Spleen (tissue), 11 donors: ENCODE measurements at regions not wholly inside any gene's neighbourhood (a gene's known extent, or its start where the extent isn't known, plus 50 kb on each side); places are given as distances from the start of the nearest gene placed in this dataset.

Experiments used
- DNase-seq: peaks from one replicate; pipeline ENCODE4 v3.0.0-alpha.2; 2020
- H3K27ac ChIP-seq, 8 donors: fragments of 200-600 bp; sonication (generic) in 7 of 8; 1 replicate in 4 of 8; 2 replicates in 4 of 8; pipeline versions ENCODE4 v1.5.0 to v1.8.0; 2016 to 2021; ENCODE audit warnings: inconsistent platforms in 4 of 8, mild to moderate bottlenecking in 4 of 8, moderate library complexity in 1 of 8
- H3K27me3 ChIP-seq, 7 donors: fragments of 200-600 bp; sonication (generic) in 6 of 7; replicated peaks in 1 of 7; 1 replicate in 4 of 7; 2 replicates in 3 of 7; pipeline versions ENCODE4 v1.5.0 to v1.8.0; 2016 to 2021; ENCODE audit warnings: inconsistent platforms in 3 of 7, mild to moderate bottlenecking in 1 of 7
- H3K36me3 ChIP-seq, 6 donors: fragments of 200-600 bp; sonication (generic) in 5 of 6; 1 replicate in 4 of 6; 2 replicates in 2 of 6; pipeline versions ENCODE4 v1.5.0 to v1.8.0; 2016 to 2021; ENCODE audit warnings: inconsistent platforms in 2 of 6
- H3K4me1 ChIP-seq, 6 donors: fragments of 200-600 bp; sonication (generic) in 5 of 6; 1 replicate in 3 of 6; 2 replicates in 3 of 6; pipeline versions ENCODE4 v1.5.0 to v1.8.0; 2016 to 2021; ENCODE audit warnings: inconsistent platforms in 3 of 6
- H3K4me3 ChIP-seq, 8 donors: fragments of 200-600 bp; sonication (generic) in 7 of 8; 1 replicate in 4 of 8; 2 replicates in 4 of 8; pipeline versions ENCODE4 v1.5.0 to v1.8.0; 2016 to 2021; ENCODE audit warnings: inconsistent platforms in 4 of 8, mild to moderate bottlenecking in 4 of 8, moderate library complexity in 2 of 8
- H3K9me3 ChIP-seq, 8 donors: fragments of 200-600 bp; sonication (generic) in 7 of 8; 1 replicate in 4 of 8; 2 replicates in 4 of 8; pipeline versions ENCODE4 v1.5.0 to v1.8.0; 2016 to 2021; ENCODE audit warnings: inconsistent platforms in 4 of 8
- POLR2A ChIP-seq, 3 donors: fragments of 450-650 bp; IDR thresholded peaks; one replicate each; pipeline ENCODE4 v1.5.1; 2017; ENCODE audit warnings: antibody characterized with exemption in 3 of 3, mild to moderate bottlenecking in 1 of 3
- POLR2AphosphoS5 ChIP-seq, 3 donors: sonication (generic); formaldehyde crosslinking; IDR thresholded peaks; one replicate each; pipeline ENCODE4 v1.5.1; 2017; ENCODE audit warnings: antibody characterized with exemption in 3 of 3
- WGBS, 5 donors: extraction: QIAGEN DNeasy Blood & Tissue Kit in 3 of 5; methylation state at CpG; one replicate each; pipeline versions ENCODE4 v1.1.5 to v1.1.7; 2013 to 2018; 5-methylcytosine and 5-hydroxymethylcytosine counted together
- intact Hi-C: fragments of 100-400 bp; cut with DNase I; formaldehyde crosslinking; loops from one replicate; pipeline ENCODE4 v1.15.0; 2023; ENCODE audit warnings: low total_unique reads
- TF ChIP-seq, protein P1 (sequence below), 11 experiments: fragments of 200-600 bp in 7 of 11; fragments of 450-650 bp in 4 of 11; sonication (generic) in 4 of 11; IDR thresholded peaks in 8 of 11; conservative IDR thresholded peaks in 3 of 11; 1 replicate in 7 of 11; 2 replicates in 4 of 11; pipeline versions ENCODE4 v1.4.0 to v1.8.0; 2016 to 2021; ENCODE audit warnings: antibody characterized with exemption in 11 of 11, inconsistent platforms in 4 of 11, mild to moderate bottlenecking in 1 of 11
- donor health status: healthy with polysubstance abuse.
- donor health status: DM: no; HTN: no; CAD: no; lungs with moderate emphysema.
- donor health status: DM: no; HTN: no; CAD: no.
- donor health status: Bipolar disorder and iron deficiency.
- donor health status: healthy.
- donor health status: DM: no; HTN: no; CAD: no.
- donor health status: DM: yes; HTN: yes; CAD: no.

DNA sequence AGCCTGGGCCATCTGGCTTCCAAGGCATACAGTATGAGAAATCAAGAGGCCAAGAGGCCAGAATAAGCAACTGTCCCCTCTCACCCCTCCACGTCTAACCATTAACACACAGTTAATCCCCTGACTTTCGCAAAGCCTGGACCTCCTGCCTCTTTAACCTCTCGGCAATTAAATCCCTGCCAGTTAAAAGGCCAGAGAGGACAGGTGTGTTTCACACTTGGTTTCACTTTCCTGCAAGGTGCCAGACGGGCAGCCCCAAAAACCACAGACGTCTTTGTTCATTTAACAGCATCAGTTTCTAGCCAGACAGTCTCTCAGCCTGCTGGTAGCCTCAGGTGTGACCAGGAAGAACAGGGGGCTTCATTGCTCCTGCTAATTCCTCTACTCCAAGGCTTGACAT, 91.1 kb upstream of the KIT start:
- no peak overlapping the region for H3K27ac ChIP-seq
- intact Hi-C loops = no loop called here
- no peak overlapping the region for H3K4me3 ChIP-seq
- no peak for DNase-seq
- H3K9me3 ChIP-seq = no peaks in the 10 kb centered on the region
- TF ChIP-seq POLR2AphosphoS5 (IDR thresholded peaks at IDR 0.05) = no peak
- TF ChIP-seq, protein P1, sequence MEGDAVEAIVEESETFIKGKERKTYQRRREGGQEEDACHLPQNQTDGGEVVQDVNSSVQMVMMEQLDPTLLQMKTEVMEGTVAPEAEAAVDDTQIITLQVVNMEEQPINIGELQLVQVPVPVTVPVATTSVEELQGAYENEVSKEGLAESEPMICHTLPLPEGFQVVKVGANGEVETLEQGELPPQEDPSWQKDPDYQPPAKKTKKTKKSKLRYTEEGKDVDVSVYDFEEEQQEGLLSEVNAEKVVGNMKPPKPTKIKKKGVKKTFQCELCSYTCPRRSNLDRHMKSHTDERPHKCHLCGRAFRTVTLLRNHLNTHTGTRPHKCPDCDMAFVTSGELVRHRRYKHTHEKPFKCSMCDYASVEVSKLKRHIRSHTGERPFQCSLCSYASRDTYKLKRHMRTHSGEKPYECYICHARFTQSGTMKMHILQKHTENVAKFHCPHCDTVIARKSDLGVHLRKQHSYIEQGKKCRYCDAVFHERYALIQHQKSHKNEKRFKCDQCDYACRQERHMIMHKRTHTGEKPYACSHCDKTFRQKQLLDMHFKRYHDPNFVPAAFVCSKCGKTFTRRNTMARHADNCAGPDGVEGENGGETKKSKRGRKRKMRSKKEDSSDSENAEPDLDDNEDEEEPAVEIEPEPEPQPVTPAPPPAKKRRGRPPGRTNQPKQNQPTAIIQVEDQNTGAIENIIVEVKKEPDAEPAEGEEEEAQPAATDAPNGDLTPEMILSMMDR (IDR thresholded peaks at IDR 0.05 in 8 of 11, conservative IDR thresholded peaks at IDR 0.05 in 3 of 11) = no peak
- no peaks in the 10 kb centered on the region for H3K36me3 ChIP-seq
- H3K4me1 ChIP-seq = no peaks in the 10 kb centered on the region
- H3K27me3 ChIP-seq = no peaks in the 10 kb centered on the region
- WGBS, 5 donors = 59 to 71% (median 64%) methylated on average over 5 of the region's 5 CpGs

DNA sequence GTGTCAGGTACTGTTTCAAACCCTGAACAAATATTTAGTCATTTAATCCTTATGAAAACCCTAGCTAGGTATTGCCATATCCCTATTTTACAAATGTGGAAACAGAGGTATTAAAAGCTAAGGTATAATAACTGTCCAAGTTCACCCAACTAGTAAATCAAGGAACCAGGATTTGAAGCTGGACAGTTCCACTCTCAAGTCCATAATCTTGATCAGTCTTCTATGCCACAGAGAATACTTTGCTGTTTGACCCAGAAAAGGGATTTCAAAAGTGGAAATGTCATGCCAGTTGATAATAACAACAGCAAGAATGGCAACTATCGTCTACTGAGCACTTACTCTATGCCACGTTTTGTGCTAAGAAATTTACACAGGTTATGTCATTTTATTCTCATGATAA, 90.4 kb upstream of the KIT start:
- intact Hi-C loops = no loop called here
- H3K27ac ChIP-seq = no peak overlapping the region
- 83 to 93% (median 88%) methylated on average over 2 of the region's 2 CpGs for WGBS, 5 donors

DNA sequence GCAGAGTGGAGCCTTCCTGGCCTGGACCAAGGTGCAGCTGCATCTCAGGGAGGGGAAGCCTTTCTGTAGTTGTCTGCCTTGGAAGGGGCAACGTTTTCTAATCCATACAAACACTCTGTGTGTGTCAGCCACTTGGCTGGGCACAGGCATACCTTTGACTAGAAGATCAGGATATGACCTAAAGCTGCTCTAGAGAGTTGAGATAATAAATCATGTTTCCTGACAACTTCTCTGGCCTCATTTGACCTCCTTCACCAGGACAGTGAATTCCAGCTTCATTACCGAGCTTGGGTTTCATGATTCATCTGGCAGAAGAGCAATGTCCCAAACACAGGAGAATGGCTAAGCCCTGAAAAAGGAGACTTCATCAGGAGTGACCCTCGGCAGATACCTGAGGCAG, 89.6 kb upstream of the KIT start:
- DNase-seq = no peak
- intact Hi-C loops = no loop called here
- TF ChIP-seq POLR2AphosphoS5 (IDR thresholded peaks at IDR 0.05) = no peak
- TF ChIP-seq POLR2A (IDR thresholded peaks at IDR 0.05) = no peak
- TF ChIP-seq, protein P1 (IDR thresholded peaks at IDR 0.05 in 8 of 11, conservative IDR thresholded peaks at IDR 0.05 in 3 of 11) = no peak
- WGBS, 5 donors = 36 to 53% (median 49%) methylated on average over 2 to 3 of the region's 3 CpGs
- H3K4me3 ChIP-seq = no peak overlapping the region
- no peaks in the 10 kb centered on the region for H3K9me3 ChIP-seq
- H3K36me3 ChIP-seq = no peaks in the 10 kb centered on the region
- H3K4me1 ChIP-seq = no peaks in the 10 kb centered on the region
- H3K27me3 ChIP-seq = no peaks in the 10 kb centered on the region
- no peak overlapping the region for H3K27ac ChIP-seq

More for the DNA sequence above, 90.4 kb upstream of the KIT start:
- Histone ChIP-seq H3K4me1 (no peaks in the 10 kb centered on the region), H3K27me3 (no peaks in the 10 kb centered on the region), H3K4me3 (no peak overlapping the region), H3K36me3 (no peaks in the 10 kb centered on the region), H3K9me3 (no peaks in the 10 kb centered on the region)
- no peak for DNase-seq
- TF ChIP-seq POLR2A (IDR thresholded peaks at IDR 0.05) (no peak), POLR2AphosphoS5 (IDR thresholded peaks at IDR 0.05) (no peak)
- TF ChIP-seq, protein P1 (IDR thresholded peaks at IDR 0.05 in 8 of 11, conservative IDR thresholded peaks at IDR 0.05 in 3 of 11) = no peak

DNA sequence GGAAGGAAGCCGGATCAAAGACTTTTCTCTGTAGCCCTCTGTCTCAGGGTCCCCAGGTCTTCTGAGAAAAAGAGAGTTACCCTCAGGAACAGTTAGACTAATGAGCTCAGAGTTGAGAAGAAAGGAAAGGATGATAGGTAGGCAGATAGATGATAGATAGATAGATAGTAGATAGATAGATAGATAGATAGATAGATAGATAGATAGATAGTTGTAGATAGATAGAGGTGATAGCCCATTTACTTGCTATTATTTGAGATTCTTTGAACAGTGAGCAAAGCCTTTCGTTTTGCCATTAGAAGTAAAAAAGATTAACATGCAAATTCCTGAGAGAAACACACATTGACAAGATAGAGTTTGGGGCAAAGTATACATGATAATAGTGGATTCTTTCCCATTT, 86.9 kb upstream of the KIT start:
- TF ChIP-seq POLR2A (IDR thresholded peaks at IDR 0.05) = no peak
- TF ChIP-seq, protein P1 (IDR thresholded peaks at IDR 0.05 in 8 of 11, conservative IDR thresholded peaks at IDR 0.05 in 3 of 11) = no peak
- no peak for TF ChIP-seq POLR2AphosphoS5 (IDR thresholded peaks at IDR 0.05)
- H3K27ac ChIP-seq = no peak overlapping the region
- no peak for DNase-seq
- no peaks in the 10 kb centered on the region for H3K27me3 ChIP-seq
- WGBS, 5 donors = 70 to 80% (median 78%) methylated on average over 2 of the region's 2 CpGs
- H3K4me1 ChIP-seq = no peaks in the 10 kb centered on the region
- no peaks in the 10 kb centered on the region for H3K9me3 ChIP-seq
- intact Hi-C loops = no loop called here
- H3K4me3 ChIP-seq = no peak overlapping the region
- H3K36me3 ChIP-seq = no peaks in the 10 kb centered on the region
